ENCODE measurements at regions not wholly inside any gene's neighbourhood (a gene's known extent, or its start where the extent isn't known, plus 50 kb on each side); places are given as distances from the start of the nearest gene placed in this dataset.

DNA sequence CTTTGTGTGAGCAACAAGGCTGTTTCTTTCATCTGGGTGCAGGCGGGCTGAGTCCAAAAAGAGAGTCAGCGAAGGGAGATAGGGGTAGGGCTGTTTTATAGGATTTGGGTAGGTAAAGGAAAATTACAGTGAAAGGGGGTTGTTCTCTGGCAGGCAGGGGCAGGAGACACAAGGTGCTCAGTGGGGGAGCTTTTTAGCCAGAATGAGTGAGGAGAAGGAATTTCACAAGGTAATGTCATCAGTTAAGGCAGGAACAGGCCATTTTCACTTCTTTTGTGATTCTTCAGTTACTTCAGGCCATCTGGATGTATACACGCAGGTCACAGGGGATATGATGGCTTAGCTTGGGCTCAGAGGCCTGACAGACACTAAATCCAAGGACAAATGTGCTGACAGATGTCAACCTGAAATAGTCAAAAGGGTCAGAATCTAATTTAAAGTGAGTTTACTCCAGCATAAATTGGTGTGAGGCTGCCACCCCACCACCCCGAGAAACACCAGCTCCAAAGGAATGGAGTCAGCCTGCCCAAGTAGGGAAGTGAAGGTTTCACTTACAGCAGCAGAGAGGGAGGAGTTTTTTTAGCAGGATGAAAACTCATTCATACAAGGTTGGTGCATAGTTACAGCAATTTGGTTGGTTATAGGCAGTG is 560.0 kb upstream of the CDH4 start:
- ATAC-seq: no peak
- no peak for DNase-seq (ENCODE audit: missing footprints)
- intact Hi-C loops (cut with DNase I): no loop called here

- intact Hi-C loops (cut with DNase I): no loop called here
Observed at GRCh38 chr20:60693496-60694133, 558.4 kb upstream of the CDH4 start.

GRCh38 chr20:60694763-60695162 is 557.3 kb upstream of the CDH4 start:
- intact Hi-C loops (cut with DNase I): no loop called here
- ATAC-seq: no peak
- DNase-seq (ENCODE audit: missing footprints): no peak

More at GRCh38 chr20:60693496-60694133, 558.4 kb upstream of the CDH4 start:
- no peak for DNase-seq (ENCODE audit: missing footprints)
- no peak for ATAC-seq

DNA sequence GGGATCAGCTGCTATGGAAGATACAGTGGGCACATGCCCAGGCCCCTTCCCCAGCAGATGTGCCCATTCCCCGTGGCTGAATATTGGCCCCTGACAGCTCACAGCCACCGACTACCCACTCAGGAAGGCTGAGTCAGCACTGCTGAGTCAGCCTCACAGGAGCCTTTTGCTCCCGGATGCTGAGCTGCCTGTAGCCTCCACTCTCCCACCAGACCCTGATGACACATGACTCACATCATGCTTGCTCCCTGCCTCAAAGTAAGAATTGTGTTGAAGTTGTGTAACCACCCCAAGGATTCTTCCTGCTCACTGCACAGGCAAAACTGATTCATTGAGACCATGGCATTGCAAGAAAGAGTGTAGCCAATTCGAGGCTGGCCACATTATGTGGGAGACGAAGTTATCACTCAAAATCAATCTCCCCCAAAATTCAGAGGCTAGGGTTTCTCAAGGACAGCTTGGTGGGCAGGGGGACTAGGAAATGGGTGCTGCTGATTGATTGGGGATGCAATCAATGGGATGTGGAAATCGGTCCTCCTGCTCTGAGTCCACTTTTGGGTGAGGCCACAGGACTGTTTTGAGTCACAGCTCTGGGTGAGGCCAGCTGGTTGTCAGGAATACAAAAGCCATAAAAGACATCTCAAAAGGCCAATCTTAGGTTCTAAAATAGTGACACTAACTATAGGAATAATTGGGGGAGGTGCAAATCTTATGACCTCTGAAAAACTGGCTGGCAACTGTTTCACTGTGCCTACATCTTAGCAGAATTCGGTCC is 556.6 kb upstream of the CDH4 start:
- DNase-seq (ENCODE audit: missing footprints) (no peak), ATAC-seq (no peak)
- intact Hi-C loops (cut with DNase I): no loop called here

GRCh38 chr20:60697252-60697651 is 554.8 kb upstream of the CDH4 start:
- no peak for ATAC-seq
- intact Hi-C loops (cut with DNase I): no loop called here

GRCh38 chr20:60700728-60701127 is 551.3 kb upstream of the CDH4 start:
- intact Hi-C loops (cut with DNase I): no loop called here
- no peak for DNase-seq (ENCODE audit: missing footprints)
- no peak for ATAC-seq

More at GRCh38 chr20:60697252-60697651, 554.8 kb upstream of the CDH4 start:
- no peak for DNase-seq (ENCODE audit: missing footprints)

GRCh38 chr20:60704147-60704546 is 547.9 kb upstream of the CDH4 start:
- no peak for ATAC-seq
- DNase-seq (ENCODE audit: missing footprints): no peak
- intact Hi-C loops (cut with DNase I): no loop called here

DNA sequence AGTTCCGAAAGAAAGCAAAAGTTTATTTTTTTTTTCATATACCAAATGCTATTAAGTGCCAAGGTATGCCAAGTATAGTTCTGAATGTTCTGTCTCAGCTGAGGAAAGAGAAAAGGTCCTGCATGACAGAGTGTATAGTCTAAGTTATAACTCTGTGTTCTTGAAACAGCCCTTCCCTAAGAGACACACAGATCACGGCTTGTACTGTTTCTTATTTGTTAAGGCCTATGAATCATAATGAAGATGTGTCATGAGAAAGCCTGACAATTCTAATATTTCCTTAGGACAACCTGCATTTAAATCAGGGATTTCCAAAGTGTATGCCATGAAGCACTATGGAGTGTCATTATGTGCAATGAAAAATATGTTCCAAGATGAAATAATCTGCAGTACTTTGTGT is 538.7 kb upstream of the CDH4 start:
- intact Hi-C loops (cut with DNase I): no loop called here
- DNase-seq (ENCODE audit: missing footprints): no peak
- ATAC-seq: no peak

GRCh38 chr20:60715172-60715571 is 536.9 kb upstream of the CDH4 start:
- DNase-seq (ENCODE audit: missing footprints): no peak
- intact Hi-C loops (cut with DNase I): no loop called here
- ATAC-seq: no peak

GRCh38 chr20:60718743-60719480 is 533.1 kb upstream of the CDH4 start:
- no peak for DNase-seq (ENCODE audit: missing footprints)
- ATAC-seq: no peak
- intact Hi-C loops (cut with DNase I): no loop called here

GRCh38 chr20:60725311-60725906 is 526.7 kb upstream of the CDH4 start:
- ATAC-seq: no peak
- intact Hi-C loops (cut with DNase I): no loop called here
- DNase-seq (ENCODE audit: missing footprints): no peak

DNA sequence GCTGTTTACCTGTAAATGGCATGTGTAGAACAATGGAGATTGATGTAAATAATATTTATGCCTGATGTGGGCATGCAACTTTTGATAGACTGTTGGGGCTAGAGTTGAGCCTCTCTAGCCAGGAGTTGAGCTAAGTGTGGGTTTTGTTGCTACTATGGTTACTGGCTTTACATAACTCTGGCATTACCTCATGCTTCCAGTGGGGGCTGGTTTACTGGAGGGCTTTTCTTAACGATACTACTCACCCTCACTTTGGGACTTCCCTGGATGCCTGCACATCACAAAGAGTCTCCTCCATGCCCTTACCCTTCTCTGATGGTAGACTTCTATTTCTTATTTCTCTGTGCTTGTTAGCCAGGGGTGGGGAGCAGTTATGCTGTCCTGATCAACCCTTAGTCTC is 524.6 kb upstream of the CDH4 start:
- intact Hi-C loops (cut with DNase I): no loop called here
- no peak for ATAC-seq

GRCh38 chr20:60728705-60729104 is 523.4 kb upstream of the CDH4 start:
- DNase-seq (ENCODE audit: missing footprints) (no peak), ATAC-seq (no peak)
- intact Hi-C loops (cut with DNase I): no loop called here

More for the DNA sequence above, 524.6 kb upstream of the CDH4 start:
- DNase-seq (ENCODE audit: missing footprints): no peak

- DNase-seq (ENCODE audit: missing footprints) (no peak), ATAC-seq (no peak)
- intact Hi-C loops (cut with DNase I): no loop called here
Observed at GRCh38 chr20:60729135-60729900, 522.7 kb upstream of the CDH4 start.

DNA sequence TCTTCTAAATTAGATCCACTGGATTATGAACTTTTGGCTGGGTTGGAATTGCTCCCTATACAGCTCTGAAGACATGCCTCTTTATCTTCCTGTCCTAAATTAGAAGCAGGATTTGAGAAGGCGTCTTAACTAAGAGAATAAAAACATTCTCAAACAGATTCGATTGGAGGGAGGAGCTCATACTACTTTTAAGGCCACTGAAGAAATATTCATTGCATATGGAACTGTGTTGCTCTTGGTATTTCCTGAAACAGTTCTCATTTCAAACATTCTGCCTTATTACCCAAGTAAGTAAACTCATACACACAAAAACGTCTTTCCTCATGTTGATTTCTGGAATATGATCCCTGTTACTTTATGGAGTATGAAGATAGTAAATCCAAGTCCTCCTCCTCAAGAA is 519.7 kb upstream of the CDH4 start:
- DNase-seq (ENCODE audit: missing footprints) (no peak), ATAC-seq (no peak)
- intact Hi-C loops (cut with DNase I): no loop called here

- ATAC-seq: no peak
- intact Hi-C loops (cut with DNase I): no loop called here
- no peak for DNase-seq (ENCODE audit: missing footprints)
Observed at GRCh38 chr20:60748086-60748485, 504.0 kb upstream of the CDH4 start.

- ATAC-seq: no peak
- no peak for DNase-seq (ENCODE audit: missing footprints)
- intact Hi-C loops (cut with DNase I): no loop called here
Observed at GRCh38 chr20:60749804-60750602, 502.1 kb upstream of the CDH4 start.

DNA sequence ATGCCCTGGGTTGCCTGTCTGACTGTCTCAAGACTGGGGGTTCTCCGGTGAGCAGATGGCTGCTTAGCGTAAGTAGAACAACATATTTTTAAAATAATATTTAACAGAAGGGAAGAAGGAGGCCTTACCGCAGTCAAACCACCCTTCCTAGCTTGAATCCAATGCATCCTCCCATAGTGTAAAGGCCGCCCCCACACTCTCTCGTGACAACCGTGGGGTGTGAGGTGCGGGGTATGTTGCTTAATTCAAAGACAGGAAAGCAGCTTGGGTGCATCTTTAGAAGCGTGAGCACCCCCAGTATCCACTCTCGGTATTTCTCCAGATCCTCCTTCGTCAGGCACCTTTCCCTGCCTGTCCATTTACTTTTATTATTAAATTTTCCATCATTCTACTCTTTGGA is 501.2 kb upstream of the CDH4 start:
- intact Hi-C loops (cut with DNase I): no loop called here

More for the DNA sequence above, 501.2 kb upstream of the CDH4 start:
- ATAC-seq (no peak), DNase-seq (ENCODE audit: missing footprints) (no peak)

Data from Right ventricle myocardium inferior (tissue), 1 donor.